ENCODE measurements at regions not wholly inside any gene's neighbourhood (a gene's known extent, or its start where the extent isn't known, plus 50 kb on each side); places are given as distances from the start of the nearest gene placed in this dataset.

DNA sequence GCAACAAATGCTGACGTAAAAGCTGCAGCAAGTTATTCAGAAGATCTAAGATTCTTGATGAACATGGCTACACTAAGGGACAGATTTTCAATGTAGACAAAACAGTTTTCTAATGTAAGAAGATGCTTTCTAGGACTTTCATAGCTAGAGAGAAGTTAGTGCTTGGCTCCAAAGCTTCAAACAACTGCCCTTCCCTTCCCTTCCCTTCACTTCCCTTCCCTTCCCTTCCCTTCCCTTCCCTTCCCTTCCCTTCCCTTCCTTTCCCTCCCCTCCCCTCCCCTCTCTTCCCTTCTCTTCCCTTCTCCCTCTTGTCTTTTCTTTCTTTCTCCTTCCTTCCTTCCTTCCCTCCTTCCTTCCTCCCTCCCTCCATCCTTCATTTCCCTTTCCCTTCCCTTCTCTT, 365.3 kb upstream of the ADGRL4 start:
- Histone ChIP-seq H3K9me3 (ENCODE audit: insufficient read depth in 2 of 2, low read depth in 1 of 2, low read length in 1 of 2) (no peaks in the 10 kb centered on the region), H3K56ac (replicated peaks; ENCODE audit: insufficient read length, low read depth, low read length) (no peak overlapping the region), H2BK120ac (replicated peaks; ENCODE audit: low read depth, low read length) (no peak overlapping the region), H3K9ac (replicated peaks in 1 of 4; ENCODE audit: extremely low read depth in 1 of 4, low read depth in 3 of 4, low read length in 3 of 4) (no peak overlapping the region), H2BK20ac (ENCODE audit: low read length) (no peak overlapping the region), H4K20me1 (replicated peaks in 1 of 2; ENCODE audit: control insufficient read depth in 1 of 2, insufficient read depth in 2 of 2, low read length in 2 of 2) (no peaks in the 10 kb centered on the region), H3K79me2 (ENCODE audit: control insufficient read depth in 1 of 2, insufficient read depth in 2 of 2, low read length in 2 of 2) (no peaks in the 10 kb centered on the region), H3K27me3 (replicated peaks in 1 of 4; ENCODE audit: control insufficient read depth in 3 of 4, extremely low read depth in 1 of 4, insufficient read depth in 3 of 4, low read length in 3 of 4) (no peaks in the 10 kb centered on the region), H3K27ac (ENCODE audit: low read depth, low read length) (no peak overlapping the region), H3K18ac (ENCODE audit: extremely low read depth, low read length) (no peak overlapping the region), H3K23me2 (ENCODE audit: low read depth, low read length) (no peaks in the 10 kb centered on the region; the same call in 1 of the 2 replicates), H3K4ac (replicated peaks; ENCODE audit: insufficient read length, low read depth, low read length) (no peak overlapping the region), H3K36me3 (ENCODE audit: control insufficient read depth in 2 of 4, insufficient read depth in 4 of 4, low read length in 3 of 4) (no peaks in the 10 kb centered on the region), H4K5ac (ENCODE audit: insufficient read length, low read depth, low read length) (no peak overlapping the region), H3K14ac (ENCODE audit: insufficient read length) (no peak overlapping the region), H2AK5ac (ENCODE audit: low read depth, low read length) (no peak overlapping the region), H4K8ac (ENCODE audit: extremely low read depth, insufficient read depth, low read length) (no peak overlapping the region), H2BK12ac (ENCODE audit: low read depth, low read length) (no peak overlapping the region), H2BK5ac (ENCODE audit: low read depth, low read length) (no peak overlapping the region), H3K4me2 (ENCODE audit: insufficient read depth in 1 of 2, low read depth in 2 of 2, low read length in 2 of 2) (no peak overlapping the region), H3K4me3 (ENCODE audit: extremely low read depth in 1 of 4, insufficient read depth in 2 of 4, low read depth in 3 of 4, low read length in 4 of 4) (no peak overlapping the region), H2BK15ac (ENCODE audit: low read length) (no peak overlapping the region), H3K4me1 (replicated peaks in 1 of 4; ENCODE audit: control insufficient read depth in 3 of 4, insufficient read depth in 4 of 4, low read length in 3 of 4) (peaks cover 0 to 3% (median 1%) of the 10 kb centered on the region in 4 experiments; a peak in 2 of 7 replicates), H3K23ac (ENCODE audit: insufficient read length) (no peak overlapping the region), H2AFZ (ENCODE audit: low read length) (no peak overlapping the region; the same call in 1 of the 2 replicates), H3K79me1 (ENCODE audit: low read depth, low read length) (no peaks in the 10 kb centered on the region), H4K91ac (replicated peaks; ENCODE audit: insufficient read length, low read length) (no peak overlapping the region)
- no peak for DNase-seq (ENCODE audit: low read depth in 1 of 2, low spot score in 2 of 2)
- CTCF ChIA-PET (ENCODE audit: partially characterized antibody): interaction anchor here (1.9 kb wide), 2 partner anchors 17 to 20 kb away, joined by 4 to 9 read pairs; no protein-coding TSS in a partner anchor
- WGBS, 2 experiments (ENCODE audit: extremely low coverage in 1 of 2, insufficient coverage in 1 of 2, insufficient read length in 1 of 2, insufficient replicate concordance in 2 of 2, low coverage in 1 of 2, low lambda C conversion rate in 2 of 2, missing lambda C conversion rate in 1 of 2): 89% methylated on average over 1 of the region's 1 CpG; no CpG with 5 or more reads in 1 of the 2 experiments
- POLR2A ChIA-PET (ENCODE audit: partially characterized antibody): no interaction called here
- TF ChIP-seq KDM4A (IDR thresholded peaks at IDR 0.05; ENCODE audit: low read depth, low read length, severe bottlenecking) (no peak), CHD1 (IDR thresholded peaks at IDR 0.05; ENCODE audit: low read depth, low read length) (no peak), EGR1 (IDR thresholded peaks at IDR 0.05; ENCODE audit: borderline replicate concordance, low read depth, low read length) (no peak), RBBP5 (IDR thresholded peaks at IDR 0.05; ENCODE audit: borderline replicate concordance, low read depth, low read length) (no peak), POLR2AphosphoS5 (IDR thresholded peaks at IDR 0.05; ENCODE audit: low read depth, low read length) (no peak), MAFK (IDR thresholded peaks at IDR 0.05; ENCODE audit: low read depth, low read length) (no peak), SAP30 (IDR thresholded peaks at IDR 0.05; ENCODE audit: insufficient read depth, insufficient replicate concordance, low read length) (no peak), YY1 (IDR thresholded peaks at IDR 0.05; ENCODE audit: low read depth, low read length) (no peak), NANOG (IDR thresholded peaks at IDR 0.05; ENCODE audit: insufficient read depth, low read depth, low read length, poor library complexity, severe bottlenecking) (no peak), EZH2 (IDR thresholded peaks at IDR 0.05; ENCODE audit: low read depth, low read length, severe bottlenecking) (no peak), GABPA (IDR thresholded peaks at IDR 0.05; ENCODE audit: borderline replicate concordance, insufficient read depth, low read length) (no peak)
- TF ChIP-seq, protein P1, sequence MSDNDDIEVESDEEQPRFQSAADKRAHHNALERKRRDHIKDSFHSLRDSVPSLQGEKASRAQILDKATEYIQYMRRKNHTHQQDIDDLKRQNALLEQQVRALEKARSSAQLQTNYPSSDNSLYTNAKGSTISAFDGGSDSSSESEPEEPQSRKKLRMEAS (IDR thresholded peaks at IDR 0.05): no peak
- no peak for FAIRE-seq

Data from H1 (cell line).